KMS-11 (cell line): ENCODE measurements at regions not wholly inside any gene's neighbourhood (a gene's known extent, or its start where the extent isn't known, plus 50 kb on each side); places are given as distances from the start of the nearest gene placed in this dataset.

Source experiments
- H2AFZ ChIP-seq: fragments of 200-600 bp; sonication (generic); 2 replicates; pipeline ENCODE4 v1.6.1; 2016; ENCODE audit warnings: antibody characterized with exemption, mixed run types, low read depth
- H3K27ac ChIP-seq: fragments of 200-600 bp; sonication (generic); 2 replicates; pipeline ENCODE4 v1.6.1; 2016; ENCODE audit warnings: mild to moderate bottlenecking, mixed run types
- H3K27me3 ChIP-seq: fragments of 200-600 bp; sonication (generic); 2 replicates; pipeline ENCODE4 v1.6.1; 2017; ENCODE audit warnings: mild to moderate bottlenecking, low read depth, mixed run types, moderate library complexity; ENCODE audit not compliant: insufficient read depth
- H3K36me3 ChIP-seq: fragments of 200-600 bp; sonication (generic); 2 replicates; pipeline ENCODE4 v1.6.1; 2017; ENCODE audit warnings: mild to moderate bottlenecking, mixed run types; ENCODE audit not compliant: insufficient read depth
- H3K4me1 ChIP-seq: fragments of 200-600 bp; sonication (generic); 2 replicates; pipeline ENCODE4 v1.6.1; 2016; ENCODE audit warnings: mild to moderate bottlenecking, low read depth, mixed run types; ENCODE audit not compliant: poor library complexity, severe bottlenecking
- H3K4me2 ChIP-seq: fragments of 200-600 bp; sonication (generic); 2 replicates; pipeline ENCODE4 v1.7.0; 2016; ENCODE audit warnings: mild to moderate bottlenecking, mixed run types
- H3K4me3 ChIP-seq: fragments of 200-600 bp; sonication (generic); IDR thresholded peaks from 2 replicates; pipeline ENCODE4 v1.6.1; 2017; ENCODE audit warnings: low read depth, low read length, mixed read lengths; ENCODE audit not compliant: insufficient read depth
- H3K79me2 ChIP-seq: fragments of 200-600 bp; sonication (generic); 2 replicates; pipeline ENCODE4 v1.6.1; 2016; ENCODE audit warnings: low read depth, mixed run types; ENCODE audit not compliant: insufficient read depth
- H3K9ac ChIP-seq: fragments of 200-600 bp; sonication (generic); 2 replicates; pipeline ENCODE4 v1.6.1; 2016; ENCODE audit warnings: mild to moderate bottlenecking, mixed run types
- H4K20me1 ChIP-seq: fragments of 200-600 bp; sonication (generic); 2 replicates; pipeline ENCODE4 v1.6.1; 2016; ENCODE audit warnings: mild to moderate bottlenecking, mixed run types; ENCODE audit not compliant: insufficient read depth
- TF ChIP-seq, protein P1 (sequence below): fragments of 200-600 bp; sonication (generic); conservative IDR thresholded peaks from 2 replicates; pipeline ENCODE4 v1.6.1; 2017; ENCODE audit warnings: low read depth, mild to moderate bottlenecking, antibody characterized with exemption, low read length, moderate library complexity, mixed read lengths

DNA sequence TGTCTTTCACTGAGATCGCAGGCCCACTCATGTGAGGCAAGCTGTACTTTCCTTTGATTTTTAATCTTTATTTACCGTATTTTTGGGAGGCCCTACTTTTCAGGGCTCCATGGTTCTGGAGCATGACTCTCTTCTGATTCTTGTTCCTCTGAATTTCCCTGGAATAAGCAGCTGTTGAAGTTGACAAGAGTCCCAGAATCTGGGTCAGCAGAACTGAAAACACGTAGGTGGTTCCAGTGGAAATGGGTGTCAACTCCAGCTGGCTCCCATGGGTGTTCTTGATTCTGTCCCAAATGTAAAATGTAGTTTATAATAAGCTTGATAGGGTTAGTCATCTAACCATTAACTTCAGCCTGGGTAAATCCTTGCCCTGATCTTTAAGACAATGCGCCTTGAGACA lies 409.4 kb downstream of the GATA3 start:
- Histone ChIP-seq H3K4me1 (no peaks in the 10 kb centered on the region), H3K79me2 (no peaks in the 10 kb centered on the region), H2AFZ (no peak overlapping the region), H3K27me3 (no peaks in the 10 kb centered on the region), H3K4me2 (no peak overlapping the region), H3K36me3 (no peaks in the 10 kb centered on the region), H3K4me3 (no peak overlapping the region), H4K20me1 (no peaks in the 10 kb centered on the region), H3K27ac (no peak overlapping the region), H3K9ac (no peak overlapping the region)
- TF ChIP-seq, protein P1, sequence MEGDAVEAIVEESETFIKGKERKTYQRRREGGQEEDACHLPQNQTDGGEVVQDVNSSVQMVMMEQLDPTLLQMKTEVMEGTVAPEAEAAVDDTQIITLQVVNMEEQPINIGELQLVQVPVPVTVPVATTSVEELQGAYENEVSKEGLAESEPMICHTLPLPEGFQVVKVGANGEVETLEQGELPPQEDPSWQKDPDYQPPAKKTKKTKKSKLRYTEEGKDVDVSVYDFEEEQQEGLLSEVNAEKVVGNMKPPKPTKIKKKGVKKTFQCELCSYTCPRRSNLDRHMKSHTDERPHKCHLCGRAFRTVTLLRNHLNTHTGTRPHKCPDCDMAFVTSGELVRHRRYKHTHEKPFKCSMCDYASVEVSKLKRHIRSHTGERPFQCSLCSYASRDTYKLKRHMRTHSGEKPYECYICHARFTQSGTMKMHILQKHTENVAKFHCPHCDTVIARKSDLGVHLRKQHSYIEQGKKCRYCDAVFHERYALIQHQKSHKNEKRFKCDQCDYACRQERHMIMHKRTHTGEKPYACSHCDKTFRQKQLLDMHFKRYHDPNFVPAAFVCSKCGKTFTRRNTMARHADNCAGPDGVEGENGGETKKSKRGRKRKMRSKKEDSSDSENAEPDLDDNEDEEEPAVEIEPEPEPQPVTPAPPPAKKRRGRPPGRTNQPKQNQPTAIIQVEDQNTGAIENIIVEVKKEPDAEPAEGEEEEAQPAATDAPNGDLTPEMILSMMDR, result no peak

DNA sequence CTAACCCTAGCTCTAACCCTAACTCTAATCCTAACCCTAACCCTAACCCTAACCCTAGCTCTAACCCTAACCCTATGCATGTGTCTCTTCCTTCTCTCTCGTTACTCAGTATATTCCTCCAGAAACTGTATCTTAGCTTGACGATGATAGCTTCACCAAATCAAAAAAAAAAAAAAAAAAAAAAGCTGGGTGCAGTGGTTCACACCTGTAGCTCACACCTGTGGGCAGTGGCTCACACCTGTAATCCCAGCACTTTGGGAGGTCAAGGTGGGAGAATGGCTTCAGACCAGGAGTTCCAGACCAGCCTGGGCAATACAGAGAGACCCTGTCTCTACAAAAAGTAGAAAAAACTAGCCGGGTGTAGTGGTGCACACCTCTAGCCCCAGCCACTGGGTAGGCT lies 414.0 kb downstream of the GATA3 start:
- Histone ChIP-seq H2AFZ (no peak overlapping the region), H3K27me3 (no peaks in the 10 kb centered on the region), H3K9ac (no peak overlapping the region), H4K20me1 (no peaks in the 10 kb centered on the region), H3K36me3 (no peaks in the 10 kb centered on the region), H3K79me2 (no peaks in the 10 kb centered on the region), H3K27ac (no peak overlapping the region), H3K4me1 (no peaks in the 10 kb centered on the region), H3K4me2 (no peak overlapping the region), H3K4me3 (no peak overlapping the region)
- TF ChIP-seq, protein P1, result no peak

DNA sequence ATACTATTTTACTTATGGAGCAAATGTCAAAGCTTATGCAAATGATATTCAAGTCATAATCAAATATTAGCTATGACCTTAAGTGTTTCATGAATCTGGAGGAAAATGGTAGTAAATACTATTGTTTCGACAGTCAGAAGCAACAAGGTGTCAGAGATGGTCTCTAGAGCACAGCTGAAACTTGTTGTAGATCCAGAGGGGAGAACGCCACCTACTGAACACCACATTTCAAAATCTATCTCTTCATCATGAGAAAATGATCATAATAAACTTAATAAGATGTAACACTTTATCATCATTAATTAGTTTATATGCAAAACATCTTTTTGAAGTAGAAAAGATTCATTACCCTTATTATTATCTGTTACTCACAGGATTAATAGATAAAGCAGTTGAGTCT lies 418.7 kb downstream of the GATA3 start:
- H3K79me2 ChIP-seq, result no peaks in the 10 kb centered on the region
- H3K9ac ChIP-seq, result no peak overlapping the region
- no peak overlapping the region for H3K4me3 ChIP-seq
- TF ChIP-seq, protein P1, result no peak
- no peak overlapping the region for H3K4me2 ChIP-seq
- H3K36me3 ChIP-seq, result no peaks in the 10 kb centered on the region
- no peaks in the 10 kb centered on the region for H3K27me3 ChIP-seq
- H2AFZ ChIP-seq, result no peak overlapping the region
- H4K20me1 ChIP-seq, result no peaks in the 10 kb centered on the region
- H3K4me1 ChIP-seq, result no peaks in the 10 kb centered on the region
- no peak overlapping the region for H3K27ac ChIP-seq

DNA sequence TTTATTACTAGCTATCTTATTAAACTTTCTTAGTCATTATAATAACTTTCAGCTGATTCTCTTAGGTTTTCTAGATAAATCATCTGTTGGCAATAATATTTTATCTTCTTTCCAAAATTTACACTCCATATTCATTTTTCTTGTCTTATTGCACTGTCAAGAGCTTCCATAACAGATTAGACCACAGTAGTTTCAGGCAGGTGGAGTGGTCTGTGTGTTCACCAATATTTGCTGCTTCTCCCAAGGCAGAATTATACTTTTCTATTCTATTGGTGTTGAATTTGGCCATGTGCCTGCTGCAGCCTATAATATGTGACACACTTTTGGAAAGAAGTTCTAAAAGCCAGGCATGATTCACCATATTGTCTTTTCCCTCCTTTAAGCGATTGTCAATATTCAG lies 422.8 kb downstream of the GATA3 start:
- no peak overlapping the region for H3K4me2 ChIP-seq
- no peaks in the 10 kb centered on the region for H3K79me2 ChIP-seq
- no peak overlapping the region for H3K4me3 ChIP-seq
- H3K27me3 ChIP-seq, result no peaks in the 10 kb centered on the region
- TF ChIP-seq, protein P1, result no peak
- no peaks in the 10 kb centered on the region for H3K4me1 ChIP-seq
- H3K27ac ChIP-seq, result no peak overlapping the region
- H4K20me1 ChIP-seq, result no peaks in the 10 kb centered on the region
- no peak overlapping the region for H3K9ac ChIP-seq
- H2AFZ ChIP-seq, result no peak overlapping the region
- no peaks in the 10 kb centered on the region for H3K36me3 ChIP-seq
